Body of pancreas (tissue), 4 donors: ENCODE measurements at regions not wholly inside any gene's neighbourhood (a gene's known extent, or its start where the extent isn't known, plus 50 kb on each side); places are given as distances from the start of the nearest gene placed in this dataset.

Experiments
- POLR2A ChIP-seq, 3 donors: fragments of 450-650 bp; IDR thresholded peaks; one replicate each; pipeline ENCODE4 v1.6.1; 2016; ENCODE audit warnings: antibody characterized with exemption in 3 of 3, mild to moderate bottlenecking in 2 of 3
- TF ChIP-seq, protein P1 (sequence below), 7 experiments: fragments of 450-650 bp in 4 of 7; fragments of 200-600 bp in 3 of 7; sonication (generic) in 3 of 7; IDR thresholded peaks; one replicate each; pipeline ENCODE4 v1.5.1; 2016 to 2019; ENCODE audit warnings: antibody characterized with exemption in 7 of 7

DNA sequence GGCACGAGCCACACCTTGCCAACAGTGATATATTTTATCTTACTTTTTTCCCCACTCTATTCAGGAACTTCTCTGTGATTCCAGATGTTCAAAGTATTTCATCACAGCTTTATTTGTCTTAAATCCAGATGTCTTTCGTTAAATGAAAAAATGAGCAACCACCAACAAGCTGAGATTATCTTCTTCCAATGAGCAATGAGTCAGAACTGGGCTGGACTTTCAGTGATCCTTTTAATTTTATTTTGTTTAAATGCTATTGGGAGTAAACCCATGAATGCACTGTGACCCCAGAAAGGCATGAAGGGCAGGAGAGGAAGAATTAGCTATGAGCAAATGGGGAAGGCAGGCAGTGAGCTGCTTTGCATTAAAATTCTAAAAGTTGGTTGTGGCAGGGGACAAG lies 77.6 kb upstream of the IMMP2L start:
- TF ChIP-seq, protein P1, sequence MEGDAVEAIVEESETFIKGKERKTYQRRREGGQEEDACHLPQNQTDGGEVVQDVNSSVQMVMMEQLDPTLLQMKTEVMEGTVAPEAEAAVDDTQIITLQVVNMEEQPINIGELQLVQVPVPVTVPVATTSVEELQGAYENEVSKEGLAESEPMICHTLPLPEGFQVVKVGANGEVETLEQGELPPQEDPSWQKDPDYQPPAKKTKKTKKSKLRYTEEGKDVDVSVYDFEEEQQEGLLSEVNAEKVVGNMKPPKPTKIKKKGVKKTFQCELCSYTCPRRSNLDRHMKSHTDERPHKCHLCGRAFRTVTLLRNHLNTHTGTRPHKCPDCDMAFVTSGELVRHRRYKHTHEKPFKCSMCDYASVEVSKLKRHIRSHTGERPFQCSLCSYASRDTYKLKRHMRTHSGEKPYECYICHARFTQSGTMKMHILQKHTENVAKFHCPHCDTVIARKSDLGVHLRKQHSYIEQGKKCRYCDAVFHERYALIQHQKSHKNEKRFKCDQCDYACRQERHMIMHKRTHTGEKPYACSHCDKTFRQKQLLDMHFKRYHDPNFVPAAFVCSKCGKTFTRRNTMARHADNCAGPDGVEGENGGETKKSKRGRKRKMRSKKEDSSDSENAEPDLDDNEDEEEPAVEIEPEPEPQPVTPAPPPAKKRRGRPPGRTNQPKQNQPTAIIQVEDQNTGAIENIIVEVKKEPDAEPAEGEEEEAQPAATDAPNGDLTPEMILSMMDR (IDR thresholded peaks at IDR 0.05): no peak
- no peak for TF ChIP-seq POLR2A (IDR thresholded peaks at IDR 0.05)
